ENCODE measurements at regions not wholly inside any gene's neighbourhood (a gene's known extent, or its start where the extent isn't known, plus 50 kb on each side); places are given as distances from the start of the nearest gene placed in this dataset.

DNA sequence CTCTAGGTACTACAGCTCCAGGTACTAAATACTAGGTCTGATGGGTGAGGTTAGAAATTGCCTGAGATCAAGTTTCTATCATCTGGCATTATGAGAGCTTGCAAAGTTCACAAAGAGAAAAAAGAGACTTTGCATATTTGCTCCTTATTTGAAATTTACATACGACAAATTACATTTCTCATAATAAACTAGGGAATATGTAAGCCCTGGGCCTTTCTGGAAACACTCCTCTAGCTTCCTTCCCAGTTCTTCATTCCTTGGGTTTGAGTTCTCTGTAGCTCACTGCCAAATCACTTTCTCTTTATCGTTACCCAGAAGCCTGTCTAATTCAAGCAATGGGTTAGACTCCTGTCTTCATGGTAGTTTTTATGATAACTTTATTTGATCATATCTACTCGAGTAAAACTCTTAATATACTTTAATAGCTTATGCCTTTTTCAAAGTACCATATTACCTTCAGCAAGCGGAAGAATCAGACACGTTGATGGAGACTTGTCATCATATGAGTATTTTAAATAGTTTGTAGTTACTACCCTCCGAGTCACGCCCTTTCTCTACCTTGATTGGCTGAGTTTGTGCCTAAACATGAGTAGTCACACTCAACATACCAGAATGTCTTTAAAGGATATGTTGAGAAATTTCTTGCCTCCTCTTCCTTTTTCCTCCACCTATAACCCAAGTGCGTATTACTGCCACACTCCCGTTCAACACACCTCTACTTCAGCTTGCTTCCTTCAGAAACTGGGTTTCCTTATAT, 150.5 kb downstream of the DKK1 start:
- POLR2A ChIA-PET: interaction anchor here (1.2 to 1.9 kb wide), 7 partner anchors 8 to 22 kb away, joined by 3 to 7 read pairs (median 3); no protein-coding TSS in a partner anchor
- DNase-seq (ENCODE audit: unreplicated experiment): no peak
- intact Hi-C loops (cut with micrococcal nuclease): no loop called here
- Mint-ChIP-seq H3K27me3 (ENCODE audit: insufficient read depth, unreplicated experiment) (no peaks in the 10 kb centered on the region), H3K36me3 (ENCODE audit: insufficient read depth, unreplicated experiment) (no peaks in the 10 kb centered on the region), H3K27ac (ENCODE audit: low read depth, unreplicated experiment) (no peak overlapping the region), H3K4me1 (ENCODE audit: insufficient read depth, unreplicated experiment) (peaks cover 10% of the 10 kb centered on the region), H3K9me3 (ENCODE audit: unreplicated experiment) (no peaks in the 10 kb centered on the region), H3K4me3 (ENCODE audit: unreplicated experiment) (no peak overlapping the region)
- TF ChIP-seq, protein P1, sequence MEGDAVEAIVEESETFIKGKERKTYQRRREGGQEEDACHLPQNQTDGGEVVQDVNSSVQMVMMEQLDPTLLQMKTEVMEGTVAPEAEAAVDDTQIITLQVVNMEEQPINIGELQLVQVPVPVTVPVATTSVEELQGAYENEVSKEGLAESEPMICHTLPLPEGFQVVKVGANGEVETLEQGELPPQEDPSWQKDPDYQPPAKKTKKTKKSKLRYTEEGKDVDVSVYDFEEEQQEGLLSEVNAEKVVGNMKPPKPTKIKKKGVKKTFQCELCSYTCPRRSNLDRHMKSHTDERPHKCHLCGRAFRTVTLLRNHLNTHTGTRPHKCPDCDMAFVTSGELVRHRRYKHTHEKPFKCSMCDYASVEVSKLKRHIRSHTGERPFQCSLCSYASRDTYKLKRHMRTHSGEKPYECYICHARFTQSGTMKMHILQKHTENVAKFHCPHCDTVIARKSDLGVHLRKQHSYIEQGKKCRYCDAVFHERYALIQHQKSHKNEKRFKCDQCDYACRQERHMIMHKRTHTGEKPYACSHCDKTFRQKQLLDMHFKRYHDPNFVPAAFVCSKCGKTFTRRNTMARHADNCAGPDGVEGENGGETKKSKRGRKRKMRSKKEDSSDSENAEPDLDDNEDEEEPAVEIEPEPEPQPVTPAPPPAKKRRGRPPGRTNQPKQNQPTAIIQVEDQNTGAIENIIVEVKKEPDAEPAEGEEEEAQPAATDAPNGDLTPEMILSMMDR (IDR thresholded peaks at IDR 0.05; ENCODE audit: unreplicated experiment): no peak
- CTCF ChIA-PET: interaction anchor here (0.6 to 1.9 kb wide), 7 partner anchors 9 to 149 kb away, joined by 3 to 7 read pairs (median 4); no protein-coding TSS in a partner anchor
- BruUV-seq (replicated peaks): no TSS peak

- intact Hi-C loops (cut with micrococcal nuclease): no loop called here
- Mint-ChIP-seq H3K9me3 (ENCODE audit: unreplicated experiment) (no peaks in the 10 kb centered on the region), H3K4me1 (ENCODE audit: insufficient read depth, unreplicated experiment) (peaks cover 10% of the 10 kb centered on the region), H3K36me3 (ENCODE audit: insufficient read depth, unreplicated experiment) (no peaks in the 10 kb centered on the region), H3K27me3 (ENCODE audit: insufficient read depth, unreplicated experiment) (no peaks in the 10 kb centered on the region), H3K27ac (ENCODE audit: low read depth, unreplicated experiment) (no peak overlapping the region), H3K4me3 (ENCODE audit: unreplicated experiment) (no peak overlapping the region)
- BruUV-seq (replicated peaks): no TSS peak
- POLR2A ChIA-PET: interaction anchor here (1.2 to 1.9 kb wide), 4 partner anchors 9 to 22 kb away, joined by 3 to 4 read pairs (median 4); no protein-coding TSS in a partner anchor
- CTCF ChIA-PET: interaction anchor here (0.6 to 1.9 kb wide), 4 partner anchors 9 to 23 kb away, joined by 4 to 7 read pairs (median 5); no protein-coding TSS in a partner anchor
- TF ChIP-seq, protein P1 (IDR thresholded peaks at IDR 0.05; ENCODE audit: unreplicated experiment): no peak
- DNase-seq (ENCODE audit: unreplicated experiment): no peak
Measured at GRCh38 chr10:52465202-52465601, 151.1 kb downstream of the DKK1 start.

GRCh38 chr10:52466464-52466863, 152.4 kb downstream of the DKK1 start:
- no TSS peak for BruUV-seq (replicated peaks)
- no peak for DNase-seq (ENCODE audit: unreplicated experiment)
- no peaks in the 10 kb centered on the region for H3K27me3 Mint-ChIP-seq (ENCODE audit: insufficient read depth, unreplicated experiment)
- POLR2A ChIA-PET: interaction anchor here (1.1 kb wide), 1 partner anchor 20 kb away, joined by 4 read pairs; no protein-coding TSS in a partner anchor
- intact Hi-C loops (cut with micrococcal nuclease): no loop called here
- CTCF ChIA-PET: interaction anchor here (1.0 to 1.5 kb wide), 3 partner anchors 21 to 158 kb away, joined by 3 to 5 read pairs (median 3); partner anchors contain the start of gene DKK1
- peaks cover 10% of the 10 kb centered on the region for H3K4me1 Mint-ChIP-seq (ENCODE audit: insufficient read depth, unreplicated experiment)
- no peak overlapping the region for H3K27ac Mint-ChIP-seq (ENCODE audit: low read depth, unreplicated experiment)
- H3K36me3 Mint-ChIP-seq (ENCODE audit: insufficient read depth, unreplicated experiment): no peaks in the 10 kb centered on the region
- H3K9me3 Mint-ChIP-seq (ENCODE audit: unreplicated experiment): no peaks in the 10 kb centered on the region
- no peak overlapping the region for H3K4me3 Mint-ChIP-seq (ENCODE audit: unreplicated experiment)
- TF ChIP-seq, protein P1 (IDR thresholded peaks at IDR 0.05; ENCODE audit: unreplicated experiment): no peak

- no peaks in the 10 kb centered on the region for H3K36me3 Mint-ChIP-seq (ENCODE audit: insufficient read depth, unreplicated experiment)
- BruUV-seq (replicated peaks): no TSS peak
- H3K4me1 Mint-ChIP-seq (ENCODE audit: insufficient read depth, unreplicated experiment): peaks cover 4% of the 10 kb centered on the region
- DNase-seq (ENCODE audit: unreplicated experiment): no peak
- ChIA-PET POLR2A (interaction anchor here (0.8 kb wide), 1 partner anchor 17 kb away, joined by 3 read pairs; no protein-coding TSS in a partner anchor), CTCF (interaction anchor here (0.6 to 1.2 kb wide), 4 partner anchors 15 to 162 kb away, joined by 3 to 4 read pairs (median 3); partner anchors contain the start of gene DKK1)
- H3K27me3 Mint-ChIP-seq (ENCODE audit: insufficient read depth, unreplicated experiment): no peaks in the 10 kb centered on the region
- no peak overlapping the region for H3K4me3 Mint-ChIP-seq (ENCODE audit: unreplicated experiment)
- H3K27ac Mint-ChIP-seq (ENCODE audit: low read depth, unreplicated experiment): no peak overlapping the region
- TF ChIP-seq, protein P1 (IDR thresholded peaks at IDR 0.05; ENCODE audit: unreplicated experiment): no peak
- intact Hi-C loops (cut with micrococcal nuclease): no loop called here
- H3K9me3 Mint-ChIP-seq (ENCODE audit: unreplicated experiment): no peaks in the 10 kb centered on the region
Measured at GRCh38 chr10:52469970-52470705, 156.1 kb downstream of the DKK1 start.

All from MCF 10A (cell line).